ENCODE measurements at regions not wholly inside any gene's neighbourhood (a gene's known extent, or its start where the extent isn't known, plus 50 kb on each side); places are given as distances from the start of the nearest gene placed in this dataset.
"Not testable (repeated sequence)": the region's sequence is repeated elsewhere in the genome, so short reads cannot be mapped to it uniquely, and the experiment has no call there.

- H3K79me2 ChIP-seq (ENCODE audit: insufficient read depth, low read length); H4K20me1 ChIP-seq (ENCODE audit: insufficient read depth, low read length); BruUV-seq (replicated peaks); POLR2A ChIA-PET; intact Hi-C loops (cut with micrococcal nuclease; ENCODE audit: unreplicated experiment); H3K27ac ChIP-seq (ENCODE audit: extremely low read length, insufficient read depth, low read length); H3K4me3 ChIP-seq (replicated peaks in 1 of 3; ENCODE audit: insufficient read depth in 1 of 3, low read depth in 2 of 3, low read length in 3 of 3); H2AFZ ChIP-seq (ENCODE audit: low read length); H3K9ac ChIP-seq (ENCODE audit: insufficient read depth, low read depth, low read length); DNase-seq (ENCODE audit: low spot score); H3K4me1 ChIP-seq (ENCODE audit: insufficient read depth, low read length); H3K9me3 ChIP-seq (ENCODE audit: low read length); H3K4me2 ChIP-seq (ENCODE audit: low read depth, low read length); H3K27me3 ChIP-seq (ENCODE audit: control insufficient read depth in 1 of 2, insufficient read depth in 2 of 2, low read length in 2 of 2); ATAC-seq; CTCF ChIA-PET (ENCODE audit: low intra/inter-chr PET ratio, low total read pairs); in situ Hi-C loops (cut with HindIII; ENCODE audit: extremely low pct_ligation_motif_present, low pct_unique_long_range_greater_than_20kb); H3K36me3 ChIP-seq (replicated peaks in 1 of 2; ENCODE audit: control insufficient read depth in 1 of 2, insufficient read depth in 2 of 2, low read length in 2 of 2); FAIRE-seq: not testable (repeated sequence)
- WGBS (ENCODE audit: low lambda C conversion rate): 10% methylated on average over 8 of the region's 8 CpGs
Measured at GRCh38 chrX:35548003-35548402, 250.1 kb upstream of the MAGEB16 start.

GRCh38 chrX:35557916-35558315 is 240.2 kb upstream of the MAGEB16 start:
- in situ Hi-C loops (cut with HindIII; ENCODE audit: extremely low pct_ligation_motif_present, low pct_unique_long_range_greater_than_20kb): no loop called here
- ChIA-PET POLR2A (no interaction called here), CTCF (ENCODE audit: low intra/inter-chr PET ratio, low total read pairs) (no interaction called here)
- Histone ChIP-seq H3K79me2 (ENCODE audit: insufficient read depth, low read length) (no peaks in the 10 kb centered on the region), H3K4me3 (replicated peaks in 1 of 3; ENCODE audit: insufficient read depth in 1 of 3, low read depth in 2 of 3, low read length in 3 of 3) (no peak overlapping the region), H3K36me3 (replicated peaks in 1 of 2; ENCODE audit: control insufficient read depth in 1 of 2, insufficient read depth in 2 of 2, low read length in 2 of 2) (no peaks in the 10 kb centered on the region), H3K9me3 (ENCODE audit: low read length) (no peaks in the 10 kb centered on the region), H3K27ac (ENCODE audit: extremely low read length, insufficient read depth, low read length) (no peak overlapping the region), H2AFZ (ENCODE audit: low read length) (no peak overlapping the region), H3K27me3 (ENCODE audit: control insufficient read depth in 1 of 2, insufficient read depth in 2 of 2, low read length in 2 of 2) (no peaks in the 10 kb centered on the region), H3K9ac (ENCODE audit: insufficient read depth, low read depth, low read length) (no peak overlapping the region), H4K20me1 (ENCODE audit: insufficient read depth, low read length) (no peaks in the 10 kb centered on the region), H3K4me2 (ENCODE audit: low read depth, low read length) (no peak overlapping the region), H3K4me1 (ENCODE audit: insufficient read depth, low read length) (no peaks in the 10 kb centered on the region)
- no TSS peak for BruUV-seq (replicated peaks)
- no peak for ATAC-seq
- WGBS (ENCODE audit: low lambda C conversion rate): 0% methylated on average over 1 of the region's 1 CpG
- no peak for DNase-seq (ENCODE audit: low spot score)
- FAIRE-seq: no peak
- no peak for TF ChIP-seq ZBTB20 (CRISPR knock-in tag; IDR thresholded peaks at IDR 0.05; ENCODE audit: borderline replicate concordance, low read depth)
- no peak for TF ChIP-seq SMAD1 (CRISPR knock-in tag; IDR thresholded peaks at IDR 0.05; ENCODE audit: borderline replicate concordance, low read depth)
- no peak for TF ChIP-seq ZNF264 (CRISPR knock-in tag; IDR thresholded peaks at IDR 0.05)
- TF ChIP-seq ZNF205 (CRISPR knock-in tag; IDR thresholded peaks at IDR 0.05): no peak
- no peak for TF ChIP-seq THRA (CRISPR knock-in tag; IDR thresholded peaks at IDR 0.05; ENCODE audit: borderline replicate concordance)
- intact Hi-C loops (cut with micrococcal nuclease; ENCODE audit: unreplicated experiment): no loop called here

Measured in HepG2 (cell line).